ENCODE measurements at regions not wholly inside any gene's neighbourhood (a gene's known extent, or its start where the extent isn't known, plus 50 kb on each side); places are given as distances from the start of the nearest gene placed in this dataset.

- FAIRE-seq: no peak
- no peaks in the 10 kb centered on the region for H3K9me1 ChIP-seq (ENCODE audit: control insufficient read depth, extremely low read depth, insufficient read depth, low read length)
- H3K79me2 ChIP-seq (ENCODE audit: control insufficient read depth, insufficient read depth, low read length): no peaks in the 10 kb centered on the region
Observed at GRCh38 chr10:83988435-83988834, 150.9 kb upstream of the GHITM start.

GRCh38 chr10:83990126-83990525 lies 149.2 kb upstream of the GHITM start:
- H3K79me2 ChIP-seq (ENCODE audit: control insufficient read depth, insufficient read depth, low read length): no peaks in the 10 kb centered on the region
- FAIRE-seq: no peak
- H3K27ac ChIP-seq (ENCODE audit: control insufficient read depth, insufficient read depth, low read length): no peak overlapping the region
- H3K9ac ChIP-seq (ENCODE audit: control insufficient read depth, extremely low read depth, insufficient read depth, low read length): no peak overlapping the region
- H4K20me1 ChIP-seq (ENCODE audit: control insufficient read depth, extremely low read depth, insufficient read depth, low read length): no peaks in the 10 kb centered on the region
- DNase-seq (ENCODE audit: low read depth, low spot score): no peak
- dilution Hi-C loops (cut with MboI; ENCODE audit: extremely low pct_ligation_motif_present, low sequenced_read_pairs): no loop called here
- H3K27me3 ChIP-seq (ENCODE audit: control insufficient read depth, extremely low read depth, insufficient read depth, low read length): no peaks in the 10 kb centered on the region
- no peaks in the 10 kb centered on the region for H3K9me3 ChIP-seq (ENCODE audit: control insufficient read depth, low read depth, low read length)
- H3K4me1 ChIP-seq (ENCODE audit: control insufficient read depth, extremely low read depth, insufficient read depth, low read length): no peaks in the 10 kb centered on the region
- no peaks in the 10 kb centered on the region for H3K9me1 ChIP-seq (ENCODE audit: control insufficient read depth, extremely low read depth, insufficient read depth, low read length)
- no peak for TF ChIP-seq CTCF (optimal IDR thresholded peaks at IDR 0.05 in 1 of 3, IDR thresholded peaks at IDR 0.05 in 1 of 3, conservative IDR thresholded peaks at IDR 0.05 in 1 of 3; ENCODE audit: extremely low read depth in 1 of 3, insufficient read depth in 2 of 3, low read length in 3 of 3)
- TF ChIP-seq EZH2 (IDR thresholded peaks at IDR 0.05; ENCODE audit: low read length): no peak
- no peaks in the 10 kb centered on the region for H3K36me3 ChIP-seq (ENCODE audit: control insufficient read depth in 2 of 2, extremely low read depth in 1 of 2, insufficient read depth in 2 of 2, low read length in 2 of 2)
- no peak overlapping the region for H3K4me2 ChIP-seq (ENCODE audit: control insufficient read depth, extremely low read depth, insufficient read depth, low read depth, low read length)
- no peak overlapping the region for H3K4me3 ChIP-seq (ENCODE audit: control insufficient read depth in 2 of 3, extremely low read depth in 1 of 3, insufficient read depth in 2 of 3, low read depth in 1 of 3, low read length in 3 of 3)
- H2AFZ ChIP-seq (ENCODE audit: control insufficient read depth, low read length): no peak overlapping the region

More at GRCh38 chr10:83988435-83988834, 150.9 kb upstream of the GHITM start:
- Histone ChIP-seq H4K20me1 (ENCODE audit: control insufficient read depth, extremely low read depth, insufficient read depth, low read length) (no peaks in the 10 kb centered on the region), H3K4me1 (ENCODE audit: control insufficient read depth, extremely low read depth, insufficient read depth, low read length) (peaks cover 6% of the 10 kb centered on the region), H3K27me3 (ENCODE audit: control insufficient read depth, extremely low read depth, insufficient read depth, low read length) (no peaks in the 10 kb centered on the region), H2AFZ (ENCODE audit: control insufficient read depth, low read length) (no peak overlapping the region), H3K27ac (ENCODE audit: control insufficient read depth, insufficient read depth, low read length) (no peak overlapping the region), H3K4me3 (ENCODE audit: control insufficient read depth in 2 of 3, extremely low read depth in 1 of 3, insufficient read depth in 2 of 3, low read depth in 1 of 3, low read length in 3 of 3) (no peak overlapping the region), H3K36me3 (ENCODE audit: control insufficient read depth in 2 of 2, extremely low read depth in 1 of 2, insufficient read depth in 2 of 2, low read length in 2 of 2) (no peaks in the 10 kb centered on the region), H3K9ac (ENCODE audit: control insufficient read depth, extremely low read depth, insufficient read depth, low read length) (no peak overlapping the region), H3K4me2 (ENCODE audit: control insufficient read depth, extremely low read depth, insufficient read depth, low read depth, low read length) (no peak overlapping the region), H3K9me3 (ENCODE audit: control insufficient read depth, low read depth, low read length) (no peaks in the 10 kb centered on the region)
- no peak for TF ChIP-seq EZH2 (IDR thresholded peaks at IDR 0.05; ENCODE audit: low read length)
- TF ChIP-seq CTCF (optimal IDR thresholded peaks at IDR 0.05 in 1 of 3, IDR thresholded peaks at IDR 0.05 in 1 of 3, conservative IDR thresholded peaks at IDR 0.05 in 1 of 3; ENCODE audit: extremely low read depth in 1 of 3, insufficient read depth in 2 of 3, low read length in 3 of 3): no peak
- no peak for DNase-seq (ENCODE audit: low read depth, low spot score)
- dilution Hi-C loops (cut with MboI; ENCODE audit: extremely low pct_ligation_motif_present, low sequenced_read_pairs): no loop called here

Measured in keratinocyte (primary cell).